HG03521 (cell line): ENCODE measurements at regions not wholly inside any gene's neighbourhood (a gene's known extent, or its start where the extent isn't known, plus 50 kb on each side); places are given as distances from the start of the nearest gene placed in this dataset.

Experiments
- ATAC-seq: cut with Tn5 transposase; IDR thresholded peaks from one replicate; pipeline ENCODE4 v1.9.1; 2021; ENCODE audit warnings: mild to moderate bottlenecking, moderate library complexity; ENCODE audit not compliant: unreplicated experiment

- ATAC-seq, result no peak
These were observed 185.8 kb upstream of the TMPO start for GRCh38 chr12:98329589-98329988.

GRCh38 chr12:98332642-98333041, 182.7 kb upstream of the TMPO start:
- no peak for ATAC-seq

- ATAC-seq, result no peak
These were observed 180.6 kb upstream of the TMPO start for GRCh38 chr12:98334768-98335167.

- no peak for ATAC-seq
These were observed 174.4 kb upstream of the TMPO start for GRCh38 chr12:98341026-98341425.

- no peak for ATAC-seq
These were observed 173.7 kb upstream of the TMPO start for GRCh38 chr12:98341732-98342131.

- ATAC-seq, result no peak
These were observed 172.3 kb upstream of the TMPO start for GRCh38 chr12:98343002-98343567.

GRCh38 chr12:98344046-98344930, 171.1 kb upstream of the TMPO start:
- ATAC-seq, result no peak

GRCh38 chr12:98345308-98345876, 170.0 kb upstream of the TMPO start:
- ATAC-seq, result no peak

- ATAC-seq, result no peak
These were observed 164.3 kb upstream of the TMPO start for GRCh38 chr12:98351089-98351488.

GRCh38 chr12:98351784-98352183, 163.6 kb upstream of the TMPO start:
- no peak for ATAC-seq

- no peak for ATAC-seq
These were observed 163.1 kb upstream of the TMPO start for GRCh38 chr12:98352218-98352811.

GRCh38 chr12:98352835-98353234, 162.6 kb upstream of the TMPO start:
- no peak for ATAC-seq

GRCh38 chr12:98354520-98355035, 160.8 kb upstream of the TMPO start:
- ATAC-seq, result no peak

- ATAC-seq, result no peak
These were observed 160.1 kb upstream of the TMPO start for GRCh38 chr12:98355322-98355721.

GRCh38 chr12:98355933-98356332, 159.5 kb upstream of the TMPO start:
- no peak for ATAC-seq

GRCh38 chr12:98358144-98358543, 157.2 kb upstream of the TMPO start:
- no peak for ATAC-seq

GRCh38 chr12:98359856-98360255, 155.5 kb upstream of the TMPO start:
- no peak for ATAC-seq

- no peak for ATAC-seq
These were observed 155.0 kb upstream of the TMPO start for GRCh38 chr12:98360401-98360800.

- no peak for ATAC-seq
These were observed 145.8 kb upstream of the TMPO start for GRCh38 chr12:98369581-98369980.

- ATAC-seq, result no peak
These were observed 144.4 kb upstream of the TMPO start for GRCh38 chr12:98370976-98371375.

GRCh38 chr12:98371419-98371818, 144.0 kb upstream of the TMPO start:
- ATAC-seq, result no peak
